GM12875 (cell line): ENCODE measurements at regions not wholly inside any gene's neighbourhood (a gene's known extent, or its start where the extent isn't known, plus 50 kb on each side); places are given as distances from the start of the nearest gene placed in this dataset.

Experiments
- H3K4me3 ChIP-seq: one replicate; pipeline ENCODE4 v1.5.1; 2011; ENCODE audit warnings: low read depth, low read length, control low read depth
- CTCF ChIP-seq: IDR thresholded peaks from 2 replicates; pipeline ENCODE4 v1.5.1; 2011; ENCODE audit warnings: low read depth, mild to moderate bottlenecking, control low read depth, inconsistent platforms, low read length, moderate library complexity, borderline replicate concordance; ENCODE audit not compliant: insufficient read depth

- no peak overlapping the region for H3K4me3 ChIP-seq
- no peak for TF ChIP-seq CTCF
Measured at GRCh38 chr3:150075417-150075865, 104.7 kb upstream of the PFN2 start.

- H3K4me3 ChIP-seq, result peak overlapping the region; percentile 29
- TF ChIP-seq CTCF, result no peak
Measured at GRCh38 chr3:150074697-150075416, 104.2 kb upstream of the PFN2 start.

GRCh38 chr3:150074277-150074676 lies 103.6 kb upstream of the PFN2 start:
- no peak for TF ChIP-seq CTCF
- peak overlapping the region; percentile 29 for H3K4me3 ChIP-seq

- no peak for TF ChIP-seq CTCF
- H3K4me3 ChIP-seq, result no peak overlapping the region
Measured at GRCh38 chr3:150073513-150073912, 102.8 kb upstream of the PFN2 start.

- H3K4me3 ChIP-seq, result no peak overlapping the region
- TF ChIP-seq CTCF, result no peak
Measured at GRCh38 chr3:150073031-150073430, 102.3 kb upstream of the PFN2 start.

- H3K4me3 ChIP-seq, result no peak overlapping the region
- TF ChIP-seq CTCF, result no peak
Measured at GRCh38 chr3:150072576-150072975, 101.9 kb upstream of the PFN2 start.

GRCh38 chr3:150070271-150070670 lies 99.6 kb upstream of the PFN2 start:
- TF ChIP-seq CTCF, result no peak
- H3K4me3 ChIP-seq, result no peak overlapping the region
